ENCODE measurements at regions not wholly inside any gene's neighbourhood (a gene's known extent, or its start where the extent isn't known, plus 50 kb on each side); places are given as distances from the start of the nearest gene placed in this dataset.

DNA sequence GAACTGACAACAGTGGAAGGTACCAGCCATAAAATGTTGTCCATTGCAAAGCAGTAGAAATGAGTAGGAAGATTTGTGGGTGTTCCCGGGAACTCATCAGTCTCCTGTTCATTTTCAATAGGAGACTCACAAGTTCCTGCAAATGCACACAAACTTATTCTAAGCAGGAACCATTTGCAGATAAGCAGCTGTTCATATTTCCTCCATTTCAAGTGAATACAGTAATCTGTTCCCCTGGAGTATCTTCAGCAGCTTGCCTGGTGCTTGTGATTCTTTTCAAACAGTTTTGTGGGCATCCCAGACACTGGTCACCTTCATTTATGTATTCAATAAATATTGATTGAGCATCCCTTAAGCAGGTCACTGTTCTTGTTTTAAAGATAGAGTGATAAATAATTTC lies 1315.5 kb upstream of the C9orf72 start:
- no peak for TF ChIP-seq CTCF (IDR thresholded peaks at IDR 0.05)
- no peak for TF ChIP-seq POLR2A (IDR thresholded peaks at IDR 0.05)
